ENCODE measurements at regions not wholly inside any gene's neighbourhood (a gene's known extent, or its start where the extent isn't known, plus 50 kb on each side); places are given as distances from the start of the nearest gene placed in this dataset.

- TF ChIP-seq FOXP4 (CRISPR knock-in tag; IDR thresholded peaks at IDR 0.05), result no peak
Measured at GRCh38 chr16:50868577-50868976, 126.7 kb downstream of the CYLD start (continued).

- H3K4me1 Mint-ChIP-seq, result no peaks in the 10 kb centered on the region
- ChIA-PET CTCF (no interaction called here), POLR2A (no interaction called here)
- H3K36me3 Mint-ChIP-seq, result no peaks in the 10 kb centered on the region
- ATAC-seq (no peak), DNase-seq (ENCODE audit: low spot score) (no peak)
- no peaks in the 10 kb centered on the region for H3K27me3 Mint-ChIP-seq (ENCODE audit: low read depth)
- TF ChIP-seq IRF2 (CRISPR knock-in tag; IDR thresholded peaks at IDR 0.05; ENCODE audit: borderline replicate concordance, low read depth), result no peak
- H3K9me3 Mint-ChIP-seq, result peaks cover 11% of the 10 kb centered on the region; the same call in 1 of the 2 replicates
- no peak overlapping the region for H3K27ac Mint-ChIP-seq
- H3K4me3 Mint-ChIP-seq, result no peak overlapping the region
Measured at GRCh38 chr16:50866806-50867205, 124.9 kb downstream of the CYLD start.

DNA sequence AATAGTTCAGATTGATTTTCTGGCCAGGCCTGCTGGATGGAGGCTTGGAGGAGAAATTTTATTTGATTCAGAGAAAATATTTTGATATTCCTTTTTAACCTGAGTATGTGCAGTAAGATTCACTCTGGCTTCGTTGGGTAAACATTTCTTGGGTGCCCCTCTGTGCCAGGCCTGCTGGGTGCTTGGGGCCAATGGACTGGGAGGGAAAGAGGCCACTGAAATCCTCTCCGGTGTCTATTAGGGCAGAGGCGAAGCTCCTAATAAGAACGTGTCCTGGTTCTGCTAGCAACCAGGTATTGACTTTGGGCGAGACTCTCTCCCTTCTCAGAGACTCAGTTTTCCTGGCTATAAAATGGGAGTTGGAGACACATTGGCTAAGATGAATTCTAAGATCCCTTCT, 122.5 kb downstream of the CYLD start:
- H3K9me3 Mint-ChIP-seq, result peaks cover 11% of the 10 kb centered on the region; the same call in 1 of the 2 replicates
- no peaks in the 10 kb centered on the region for H3K36me3 Mint-ChIP-seq
- H3K27ac Mint-ChIP-seq, result no peak overlapping the region
- no peak for ATAC-seq
- DNase-seq (ENCODE audit: low spot score), result no peak
- ChIA-PET CTCF (no interaction called here), POLR2A (no interaction called here)
- no peak overlapping the region for H3K4me3 Mint-ChIP-seq
- no peaks in the 10 kb centered on the region for H3K4me1 Mint-ChIP-seq
- no peaks in the 10 kb centered on the region for H3K27me3 Mint-ChIP-seq (ENCODE audit: low read depth)
- TF ChIP-seq MYBL2 (CRISPR knock-in tag; IDR thresholded peaks at IDR 0.05), result no peak
- TF ChIP-seq CTCF (IDR thresholded peaks at IDR 0.05), result no peak
- TF ChIP-seq SP1 (CRISPR knock-in tag; conservative IDR thresholded peaks at IDR 0.05), result no peak
- no peak for TF ChIP-seq ZNF263 (CRISPR knock-in tag; IDR thresholded peaks at IDR 0.05; ENCODE audit: low read depth)

GRCh38 chr16:50863644-50864144, 121.8 kb downstream of the CYLD start:
- H3K36me3 Mint-ChIP-seq, result no peaks in the 10 kb centered on the region
- TF ChIP-seq MAX (CRISPR knock-in tag; IDR thresholded peaks at IDR 0.05) (no peak), MYBL2 (CRISPR knock-in tag; IDR thresholded peaks at IDR 0.05) (no peak), USF1 (CRISPR knock-in tag; IDR thresholded peaks at IDR 0.05) (no peak), FOXP4 (CRISPR knock-in tag; IDR thresholded peaks at IDR 0.05) (no peak), SMAD4 (CRISPR knock-in tag; IDR thresholded peaks at IDR 0.05) (no peak), MLX (CRISPR knock-in tag; IDR thresholded peaks at IDR 0.05) (no peak), PRDM15 (CRISPR knock-in tag; IDR thresholded peaks at IDR 0.05) (no peak), JUN (CRISPR knock-in tag; IDR thresholded peaks at IDR 0.05) (no peak), CBFB (CRISPR knock-in tag; IDR thresholded peaks at IDR 0.05; ENCODE audit: low read depth) (no peak), ERG (CRISPR knock-in tag; IDR thresholded peaks at IDR 0.05) (no peak)
- TF ChIP-seq, protein P1, sequence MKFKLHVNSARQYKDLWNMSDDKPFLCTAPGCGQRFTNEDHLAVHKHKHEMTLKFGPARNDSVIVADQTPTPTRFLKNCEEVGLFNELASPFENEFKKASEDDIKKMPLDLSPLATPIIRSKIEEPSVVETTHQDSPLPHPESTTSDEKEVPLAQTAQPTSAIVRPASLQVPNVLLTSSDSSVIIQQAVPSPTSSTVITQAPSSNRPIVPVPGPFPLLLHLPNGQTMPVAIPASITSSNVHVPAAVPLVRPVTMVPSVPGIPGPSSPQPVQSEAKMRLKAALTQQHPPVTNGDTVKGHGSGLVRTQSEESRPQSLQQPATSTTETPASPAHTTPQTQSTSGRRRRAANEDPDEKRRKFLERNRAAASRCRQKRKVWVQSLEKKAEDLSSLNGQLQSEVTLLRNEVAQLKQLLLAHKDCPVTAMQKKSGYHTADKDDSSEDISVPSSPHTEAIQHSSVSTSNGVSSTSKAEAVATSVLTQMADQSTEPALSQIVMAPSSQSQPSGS (CRISPR knock-in tag; IDR thresholded peaks at IDR 0.05; ENCODE audit: borderline replicate concordance, low read depth), result no peak
- no peak for DNase-seq (ENCODE audit: low spot score)
- no peak overlapping the region for H3K4me3 Mint-ChIP-seq
- H3K27ac Mint-ChIP-seq, result no peak overlapping the region
- no peaks in the 10 kb centered on the region for H3K4me1 Mint-ChIP-seq
- no peak for ATAC-seq
- ChIA-PET POLR2A (no interaction called here), CTCF (no interaction called here)
- peaks cover 11% of the 10 kb centered on the region; the same call in 1 of the 2 replicates for H3K9me3 Mint-ChIP-seq
- no peaks in the 10 kb centered on the region for H3K27me3 Mint-ChIP-seq (ENCODE audit: low read depth)

All from WTC11 (cell line).